H1 (cell line): ENCODE measurements at regions not wholly inside any gene's neighbourhood (a gene's known extent, or its start where the extent isn't known, plus 50 kb on each side); places are given as distances from the start of the nearest gene placed in this dataset.

Experiments used
- CTBP2 ChIP-seq: IDR thresholded peaks from 2 replicates; pipeline ENCODE4 v1.7.0; 2011; ENCODE audit warnings: borderline replicate concordance, mild to moderate bottlenecking, moderate library complexity, mixed read lengths, low read length; ENCODE audit not compliant: insufficient read depth, insufficient read length
- FOSL1 ChIP-seq: IDR thresholded peaks from 2 replicates; pipeline ENCODE4 v1.6.1; 2011; ENCODE audit warnings: mild to moderate bottlenecking, low read depth, low read length, moderate library complexity; ENCODE audit not compliant: insufficient read depth
- HDAC2 ChIP-seq, 2 experiments: fragments of 300-600 bp in 1 of 2; sonication (generic) in 1 of 2; IDR thresholded peaks; 2 replicates each; pipeline ENCODE4 v1.6.1; 2011 to 2012; ENCODE audit warnings: low read depth in 2 of 2, low read length in 2 of 2, mild to moderate bottlenecking in 2 of 2, moderate library complexity in 2 of 2, borderline replicate concordance in 1 of 2, inconsistent platforms in 1 of 2
- RFX5 ChIP-seq: IDR thresholded peaks from 2 replicates; pipeline ENCODE4 v1.6.1; 2011; ENCODE audit warnings: low read depth, low read length, improper control_type of control experiment, borderline replicate concordance
- TCF12 ChIP-seq: IDR thresholded peaks from 2 replicates; pipeline ENCODE4 v1.6.1; 2011; ENCODE audit warnings: low read depth, mild to moderate bottlenecking, low read length

GRCh38 chr9:111136180-111136579 is 97.9 kb upstream of the LPAR1 start (continued):
- TF ChIP-seq CTBP2 (no peak), RFX5 (no peak), FOSL1 (no peak), TCF12 (no peak), HDAC2 (IDR thresholded peaks at IDR 0.05; ENCODE audit: borderline replicate concordance in 1 of 2, low read depth in 2 of 2, low read length in 2 of 2) (no peak)
